Thoracic aorta (tissue), 2 donors: ENCODE measurements at regions not wholly inside any gene's neighbourhood (a gene's known extent, or its start where the extent isn't known, plus 50 kb on each side); places are given as distances from the start of the nearest gene placed in this dataset.

Experiments used
- ATAC-seq: fragments of 150-250 bp; one replicate; pipeline ENCODE4 v1.8.0; 2017; ENCODE audit warnings: low read depth; ENCODE audit not compliant: insufficient number of reproducible peaks, low FRiP score
- DNase-seq: peaks from one replicate; pipeline ENCODE4 v3.0.0-alpha.2; 2020; ENCODE audit warnings: low spot score
- H3K27ac ChIP-seq, 2 donors: fragments of 200-600 bp; sonication (generic); 1 replicate in 1 of 2; 2 replicates in 1 of 2; pipeline ENCODE4 v1.5.1; 2016; ENCODE audit warnings: mild to moderate bottlenecking in 2 of 2, moderate library complexity in 2 of 2
- H3K27me3 ChIP-seq: fragments of 200-600 bp; sonication (generic); replicated peaks from 2 replicates; pipeline ENCODE4 v1.6.0; 2016; ENCODE audit warnings: mild to moderate bottlenecking; ENCODE audit not compliant: insufficient read depth
- H3K36me3 ChIP-seq: fragments of 200-600 bp; sonication (generic); one replicate; pipeline ENCODE4 v1.5.1; 2016
- H3K4me1 ChIP-seq, 2 donors: fragments of 200-600 bp; sonication (generic); 1 replicate in 1 of 2; 2 replicates in 1 of 2; pipeline versions ENCODE4 v1.5.1 to v1.6.0; 2016; ENCODE audit warnings: low read depth in 2 of 2, mild to moderate bottlenecking in 1 of 2; ENCODE audit not compliant: control insufficient read depth in 1 of 2
- H3K4me3 ChIP-seq: fragments of 200-600 bp; sonication (generic); 2 replicates; pipeline ENCODE4 v1.5.1; 2016; ENCODE audit warnings: mild to moderate bottlenecking
- H3K9me3 ChIP-seq: fragments of 200-600 bp; sonication (generic); 2 replicates; pipeline ENCODE4 v1.5.1; 2016
- CTCF ChIP-seq: fragments of 200-600 bp; sonication (generic); IDR thresholded peaks from one replicate; pipeline ENCODE4 v1.5.1; 2019; ENCODE audit warnings: antibody characterized with exemption

GRCh38 chr5:91956738-91957137 lies 573.6 kb upstream of the ARRDC3 start:
- no peak overlapping the region for H3K4me3 ChIP-seq
- no peaks in the 10 kb centered on the region for H3K27me3 ChIP-seq
- no peaks in the 10 kb centered on the region for H3K9me3 ChIP-seq
- DNase-seq (no peak), ATAC-seq (no peak)
- peaks cover 0 to 7% of the 10 kb centered on the region in 2 donors for H3K4me1 ChIP-seq
- no peaks in the 10 kb centered on the region for H3K36me3 ChIP-seq
- no peak overlapping the region for H3K27ac ChIP-seq
- no peak for TF ChIP-seq CTCF

GRCh38 chr5:91955610-91956009 lies 572.5 kb upstream of the ARRDC3 start:
- peaks cover 0 to 7% of the 10 kb centered on the region in 2 donors for H3K4me1 ChIP-seq
- no peak overlapping the region for H3K27ac ChIP-seq
- TF ChIP-seq CTCF, result no peak
- no peaks in the 10 kb centered on the region for H3K36me3 ChIP-seq
- no peak overlapping the region for H3K4me3 ChIP-seq
- H3K9me3 ChIP-seq, result no peaks in the 10 kb centered on the region
- DNase-seq (no peak), ATAC-seq (no peak)
- no peaks in the 10 kb centered on the region for H3K27me3 ChIP-seq

- DNase-seq, result no peak
Measured at GRCh38 chr5:91954136-91954535, 571.0 kb upstream of the ARRDC3 start.

GRCh38 chr5:91950328-91950727 lies 567.2 kb upstream of the ARRDC3 start:
- no peak overlapping the region for H3K27ac ChIP-seq
- TF ChIP-seq CTCF, result no peak
- H3K36me3 ChIP-seq, result no peaks in the 10 kb centered on the region
- ATAC-seq, result no peak
- no peak for DNase-seq
- H3K4me3 ChIP-seq, result no peak overlapping the region
- no peaks in the 10 kb centered on the region for H3K27me3 ChIP-seq
- peaks cover 0 to 3% of the 10 kb centered on the region in 2 donors for H3K4me1 ChIP-seq
- no peaks in the 10 kb centered on the region for H3K9me3 ChIP-seq

More at GRCh38 chr5:91954136-91954535, 571.0 kb upstream of the ARRDC3 start:
- Histone ChIP-seq H3K27ac (no peak overlapping the region), H3K4me1 (peaks cover 0 to 7% of the 10 kb centered on the region in 2 donors), H3K9me3 (no peaks in the 10 kb centered on the region), H3K27me3 (no peaks in the 10 kb centered on the region), H3K36me3 (no peaks in the 10 kb centered on the region), H3K4me3 (no peak overlapping the region)
- no peak for ATAC-seq
- TF ChIP-seq CTCF, result no peak

- Histone ChIP-seq H3K27ac (no peak overlapping the region), H3K9me3 (no peaks in the 10 kb centered on the region), H3K36me3 (no peaks in the 10 kb centered on the region), H3K27me3 (no peaks in the 10 kb centered on the region), H3K4me3 (no peak overlapping the region), H3K4me1 (no peaks in the 10 kb centered on the region)
- TF ChIP-seq CTCF, result no peak
- ATAC-seq, result no peak
- DNase-seq, result no peak
Measured at GRCh38 chr5:91946870-91947269, 563.8 kb upstream of the ARRDC3 start.
